ENCODE measurements at regions not wholly inside any gene's neighbourhood (a gene's known extent, or its start where the extent isn't known, plus 50 kb on each side); places are given as distances from the start of the nearest gene placed in this dataset.

GRCh38 chr1:209086486-209087192 lies 496.9 kb upstream of the CAMK1G start:
- H3K27me3 ChIP-seq (ENCODE audit: control insufficient read depth, insufficient read depth, low read length), result no peaks in the 10 kb centered on the region
- DNase-seq (ENCODE audit: low read depth, low spot score), result no peak
- no peaks in the 10 kb centered on the region for H3K36me3 ChIP-seq (ENCODE audit: control insufficient read depth, insufficient read depth, low read length)
- TF ChIP-seq SIN3A (IDR thresholded peaks at IDR 0.05; ENCODE audit: borderline replicate concordance, insufficient read depth, low read depth, low read length), result no peak
- TF ChIP-seq, protein P1, sequence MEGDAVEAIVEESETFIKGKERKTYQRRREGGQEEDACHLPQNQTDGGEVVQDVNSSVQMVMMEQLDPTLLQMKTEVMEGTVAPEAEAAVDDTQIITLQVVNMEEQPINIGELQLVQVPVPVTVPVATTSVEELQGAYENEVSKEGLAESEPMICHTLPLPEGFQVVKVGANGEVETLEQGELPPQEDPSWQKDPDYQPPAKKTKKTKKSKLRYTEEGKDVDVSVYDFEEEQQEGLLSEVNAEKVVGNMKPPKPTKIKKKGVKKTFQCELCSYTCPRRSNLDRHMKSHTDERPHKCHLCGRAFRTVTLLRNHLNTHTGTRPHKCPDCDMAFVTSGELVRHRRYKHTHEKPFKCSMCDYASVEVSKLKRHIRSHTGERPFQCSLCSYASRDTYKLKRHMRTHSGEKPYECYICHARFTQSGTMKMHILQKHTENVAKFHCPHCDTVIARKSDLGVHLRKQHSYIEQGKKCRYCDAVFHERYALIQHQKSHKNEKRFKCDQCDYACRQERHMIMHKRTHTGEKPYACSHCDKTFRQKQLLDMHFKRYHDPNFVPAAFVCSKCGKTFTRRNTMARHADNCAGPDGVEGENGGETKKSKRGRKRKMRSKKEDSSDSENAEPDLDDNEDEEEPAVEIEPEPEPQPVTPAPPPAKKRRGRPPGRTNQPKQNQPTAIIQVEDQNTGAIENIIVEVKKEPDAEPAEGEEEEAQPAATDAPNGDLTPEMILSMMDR (IDR thresholded peaks at IDR 0.05), result no peak
- no peak for TF ChIP-seq POLR2AphosphoS5 (IDR thresholded peaks at IDR 0.05; ENCODE audit: low read depth, low read length)
- no peak for TF ChIP-seq TCF7L2 (IDR thresholded peaks at IDR 0.05; ENCODE audit: low read depth, low read length)
- TF ChIP-seq REST (IDR thresholded peaks at IDR 0.05; ENCODE audit: insufficient read depth in 1 of 2, low read depth in 2 of 2, low read length in 1 of 2), result no peak
- intact Hi-C loops (cut with micrococcal nuclease; ENCODE audit: unreplicated experiment), result no loop called here
- H3K4me1 ChIP-seq (ENCODE audit: control insufficient read depth, insufficient read depth, low read length), result no peaks in the 10 kb centered on the region
- ATAC-seq, result no peak
- POLR2A ChIA-PET, result no interaction called here
- CTCF ChIA-PET, result no interaction called here
- H3K9me3 ChIP-seq (ENCODE audit: control insufficient read depth, insufficient read depth, low read depth, low read length), result no peaks in the 10 kb centered on the region
- no peak overlapping the region for H3K4me3 ChIP-seq (ENCODE audit: low read depth in 2 of 2, low read length in 2 of 2)
- no peak overlapping the region for H3K27ac ChIP-seq (ENCODE audit: low read length)
- no TSS peak for BruUV-seq (replicated peaks)
- in situ Hi-C loops (cut with HindIII; ENCODE audit: low pct_unique_long_range_greater_than_20kb, low sequenced_read_pairs), result no loop called here

GRCh38 chr1:209094384-209094783 lies 489.1 kb upstream of the CAMK1G start:
- ATAC-seq (no peak), DNase-seq (ENCODE audit: low read depth, low spot score) (no peak)
- Histone ChIP-seq H3K36me3 (ENCODE audit: control insufficient read depth, insufficient read depth, low read length) (no peaks in the 10 kb centered on the region), H3K27me3 (ENCODE audit: control insufficient read depth, insufficient read depth, low read length) (no peaks in the 10 kb centered on the region), H3K4me3 (ENCODE audit: low read depth in 2 of 2, low read length in 2 of 2) (no peak overlapping the region), H3K27ac (ENCODE audit: low read length) (no peak overlapping the region), H3K4me1 (ENCODE audit: control insufficient read depth, insufficient read depth, low read length) (no peaks in the 10 kb centered on the region), H3K9me3 (ENCODE audit: control insufficient read depth, insufficient read depth, low read depth, low read length) (no peaks in the 10 kb centered on the region)
- intact Hi-C loops (cut with micrococcal nuclease; ENCODE audit: unreplicated experiment) (no loop called here), in situ Hi-C loops (cut with HindIII; ENCODE audit: low pct_unique_long_range_greater_than_20kb, low sequenced_read_pairs) (no loop called here)
- BruUV-seq (replicated peaks), result no TSS peak
- CTCF ChIA-PET, result no interaction called here
- no peak for TF ChIP-seq REST (IDR thresholded peaks at IDR 0.05; ENCODE audit: insufficient read depth in 1 of 2, low read depth in 2 of 2, low read length in 1 of 2)
- no peak for TF ChIP-seq POLR2AphosphoS5 (IDR thresholded peaks at IDR 0.05; ENCODE audit: low read depth, low read length)
- TF ChIP-seq SIN3A (IDR thresholded peaks at IDR 0.05; ENCODE audit: borderline replicate concordance, insufficient read depth, low read depth, low read length), result no peak
- no peak for TF ChIP-seq TCF7L2 (IDR thresholded peaks at IDR 0.05; ENCODE audit: low read depth, low read length)
- POLR2A ChIA-PET, result no interaction called here
